Neural cell (in vitro differentiated cells): ENCODE measurements at regions not wholly inside any gene's neighbourhood (a gene's known extent, or its start where the extent isn't known, plus 50 kb on each side); places are given as distances from the start of the nearest gene placed in this dataset.
A peak's percentile ranks its signal among the peaks of the same experiment; 100 is the strongest.

Source experiments
- H2AFZ ChIP-seq: fragments of 200-600, 300-800 bp; sonication (generic), shearing (Covaris generic); 2 replicates; pipeline ENCODE4 v1.6.0; 2014; ENCODE audit warnings: low read depth, mild to moderate bottlenecking, antibody characterized with exemption, low read length, moderate library complexity
- H3F3A ChIP-seq: fragments of 200-600 bp; shearing (Covaris generic); 2 replicates; pipeline ENCODE4 v1.6.1; 2016; ENCODE audit warnings: mild to moderate bottlenecking, moderate library complexity, mixed read lengths, antibody characterized with exemption, low read length; ENCODE audit not compliant: insufficient read depth, poor library complexity, severe bottlenecking
- H3K27ac ChIP-seq: fragments of 200-600, 300-800 bp; sonication (generic), shearing (Covaris generic); 2 replicates; pipeline ENCODE4 v1.5.1; 2014; ENCODE audit warnings: mild to moderate bottlenecking, low read length, moderate library complexity
- H3K27me3 ChIP-seq: fragments of 300-800, 200-600 bp; sonication (generic), shearing (Covaris generic); 2 replicates; pipeline ENCODE4 v1.6.0; 2014; ENCODE audit warnings: mild to moderate bottlenecking, low read depth, low read length, moderate library complexity; ENCODE audit not compliant: insufficient read depth
- H3K36me3 ChIP-seq: fragments of 300-800, 200-600 bp; sonication (generic), shearing (Covaris generic); 2 replicates; pipeline ENCODE4 v1.5.1; 2014; ENCODE audit warnings: mild to moderate bottlenecking, antibody characterized with exemption, low read length, moderate library complexity; ENCODE audit not compliant: insufficient read depth
- H3K4me2 ChIP-seq: fragments of 300-800, 200-600 bp; sonication (generic), shearing (Covaris generic); 2 replicates; pipeline ENCODE4 v1.6.0; 2014; ENCODE audit warnings: mild to moderate bottlenecking, low read length
- H3K4me3 ChIP-seq: fragments of 300-800, 200-600 bp; sonication (generic), shearing (Covaris generic); 2 replicates; pipeline ENCODE4 v1.5.1; 2014; ENCODE audit warnings: mild to moderate bottlenecking, low read length, moderate library complexity
- H3K79me2 ChIP-seq: fragments of 200-600 bp; shearing (Covaris generic); replicated peaks from 2 replicates; pipeline ENCODE4 v1.6.0; 2014; ENCODE audit warnings: mild to moderate bottlenecking, low read length, moderate library complexity; ENCODE audit not compliant: insufficient read depth
- H3K9ac ChIP-seq: fragments of 300-800, 200-600 bp; sonication (generic), shearing (Covaris generic); 2 replicates; pipeline ENCODE4 v1.6.1; 2016; ENCODE audit warnings: mild to moderate bottlenecking, low read length, mixed read lengths
- H3K9me2 ChIP-seq: fragments of 200-600 bp; shearing (Covaris generic); 2 replicates; pipeline ENCODE4 v1.6.1; 2016; ENCODE audit warnings: mild to moderate bottlenecking, low read length, mixed read lengths; ENCODE audit not compliant: insufficient read depth
- H3K9me3 ChIP-seq: fragments of 200-600, 300-800 bp; sonication (generic), shearing (Covaris generic); 2 replicates; pipeline ENCODE4 v1.6.1; 2016; ENCODE audit warnings: mild to moderate bottlenecking, mixed run types, low read length, moderate library complexity, mixed read lengths
- H4K20me1 ChIP-seq: fragments of 200-600 bp; shearing (Covaris generic); 2 replicates; pipeline ENCODE4 v1.6.1; 2016; ENCODE audit warnings: mild to moderate bottlenecking, mixed run types; ENCODE audit not compliant: insufficient read depth
- CTCF ChIP-seq: fragments of 450-650 bp; IDR thresholded peaks from 2 replicates; pipeline ENCODE4 v1.5.1; 2014; ENCODE audit warnings: antibody characterized with exemption, mild to moderate bottlenecking, moderate library complexity; ENCODE audit not compliant: poor library complexity, severe bottlenecking
- EP300 ChIP-seq: fragments of 450-650 bp; conservative IDR thresholded peaks from 2 replicates; pipeline ENCODE4 v1.6.1; 2014; ENCODE audit warnings: antibody characterized with exemption, mild to moderate bottlenecking, moderate library complexity; ENCODE audit not compliant: poor library complexity, severe bottlenecking
- EZH2 ChIP-seq: fragments of 200-600, 300-800 bp; shearing (Covaris generic), sonication (generic); IDR thresholded peaks from 2 replicates; pipeline ENCODE4 v1.6.1; 2014; ENCODE audit warnings: antibody characterized with exemption, low read length, borderline replicate concordance, mild to moderate bottlenecking; ENCODE audit not compliant: insufficient read depth, poor library complexity, severe bottlenecking
- MXI1 ChIP-seq: fragments of 450-650 bp; conservative IDR thresholded peaks from 2 replicates; pipeline ENCODE4 v1.6.1; 2014; ENCODE audit warnings: antibody characterized with exemption, mild to moderate bottlenecking; ENCODE audit not compliant: poor library complexity, severe bottlenecking
- POLR2AphosphoS5 ChIP-seq: IDR thresholded peaks from 2 replicates; pipeline ENCODE4 v1.6.1; 2012
- RAD21 ChIP-seq: fragments of 450-650 bp; conservative IDR thresholded peaks from 2 replicates; pipeline ENCODE4 v1.6.1; 2014; ENCODE audit warnings: antibody characterized with exemption, mild to moderate bottlenecking, moderate library complexity
- REST ChIP-seq: IDR thresholded peaks from 2 replicates; pipeline ENCODE4 v1.6.1; 2012; ENCODE audit warnings: borderline replicate concordance
- SMC3 ChIP-seq: fragments of 450-650 bp; conservative IDR thresholded peaks from 2 replicates; pipeline ENCODE4 v1.6.1; 2014; ENCODE audit warnings: antibody characterized with exemption, mild to moderate bottlenecking, moderate library complexity; ENCODE audit not compliant: poor library complexity
- TAF1 ChIP-seq: IDR thresholded peaks from 2 replicates; pipeline ENCODE4 v1.6.1; 2012; ENCODE audit warnings: low read depth

GRCh38 chr14:22387776-22388241 lies 201.2 kb downstream of the DAD1 start:
- Histone ChIP-seq H2AFZ (no peak overlapping the region), H3K36me3 (no peaks in the 10 kb centered on the region), H3K4me3 (no peak overlapping the region), H3F3A (no peaks in the 10 kb centered on the region), H3K27ac (no peak overlapping the region), H3K9ac (no peak overlapping the region), H3K9me2 (no peaks in the 10 kb centered on the region), H3K4me2 (no peak overlapping the region), H3K9me3 (no peaks in the 10 kb centered on the region), H3K27me3 (no peaks in the 10 kb centered on the region), H4K20me1 (no peaks in the 10 kb centered on the region), H3K79me2 (no peaks in the 10 kb centered on the region)
- TF ChIP-seq RAD21 (no peak), TAF1 (no peak), CTCF (no peak), EP300 (no peak), EZH2 (no peak), REST (no peak), MXI1 (no peak), SMC3 (no peak), POLR2AphosphoS5 (no peak)

- H2AFZ ChIP-seq, result no peak overlapping the region
- TF ChIP-seq SMC3 (peak; percentile 93), POLR2AphosphoS5 (no peak), RAD21 (peak; percentile 95), CTCF (peak; percentile 96)
- no peaks in the 10 kb centered on the region for H3F3A ChIP-seq
- no peaks in the 10 kb centered on the region for H3K27me3 ChIP-seq
- H3K9me2 ChIP-seq, result no peaks in the 10 kb centered on the region
- no peak overlapping the region for H3K4me2 ChIP-seq
- H3K4me3 ChIP-seq, result no peak overlapping the region
- H3K9ac ChIP-seq, result no peak overlapping the region
- H3K27ac ChIP-seq, result no peak overlapping the region
- H4K20me1 ChIP-seq, result no peaks in the 10 kb centered on the region
- no peaks in the 10 kb centered on the region for H3K79me2 ChIP-seq
- H3K9me3 ChIP-seq, result no peaks in the 10 kb centered on the region
- H3K36me3 ChIP-seq, result no peaks in the 10 kb centered on the region
Measured at GRCh38 chr14:22386924-22387775, 201.9 kb downstream of the DAD1 start.
